ENCODE measurements at regions not wholly inside any gene's neighbourhood (a gene's known extent, or its start where the extent isn't known, plus 50 kb on each side); places are given as distances from the start of the nearest gene placed in this dataset.

- no peaks in the 10 kb centered on the region for H3K27me3 ChIP-seq (ENCODE audit: control insufficient read depth, extremely low read depth, insufficient read depth, low read length)
- no peaks in the 10 kb centered on the region for H3K9me3 ChIP-seq (ENCODE audit: control insufficient read depth, low read depth, low read length)
- H3K27ac ChIP-seq (ENCODE audit: control insufficient read depth, insufficient read depth, low read length) = no peak overlapping the region
- no peak overlapping the region for H2AFZ ChIP-seq (ENCODE audit: control insufficient read depth, low read length)
- H4K20me1 ChIP-seq (ENCODE audit: control insufficient read depth, extremely low read depth, insufficient read depth, low read length) = no peaks in the 10 kb centered on the region
- TF ChIP-seq, protein P1, sequence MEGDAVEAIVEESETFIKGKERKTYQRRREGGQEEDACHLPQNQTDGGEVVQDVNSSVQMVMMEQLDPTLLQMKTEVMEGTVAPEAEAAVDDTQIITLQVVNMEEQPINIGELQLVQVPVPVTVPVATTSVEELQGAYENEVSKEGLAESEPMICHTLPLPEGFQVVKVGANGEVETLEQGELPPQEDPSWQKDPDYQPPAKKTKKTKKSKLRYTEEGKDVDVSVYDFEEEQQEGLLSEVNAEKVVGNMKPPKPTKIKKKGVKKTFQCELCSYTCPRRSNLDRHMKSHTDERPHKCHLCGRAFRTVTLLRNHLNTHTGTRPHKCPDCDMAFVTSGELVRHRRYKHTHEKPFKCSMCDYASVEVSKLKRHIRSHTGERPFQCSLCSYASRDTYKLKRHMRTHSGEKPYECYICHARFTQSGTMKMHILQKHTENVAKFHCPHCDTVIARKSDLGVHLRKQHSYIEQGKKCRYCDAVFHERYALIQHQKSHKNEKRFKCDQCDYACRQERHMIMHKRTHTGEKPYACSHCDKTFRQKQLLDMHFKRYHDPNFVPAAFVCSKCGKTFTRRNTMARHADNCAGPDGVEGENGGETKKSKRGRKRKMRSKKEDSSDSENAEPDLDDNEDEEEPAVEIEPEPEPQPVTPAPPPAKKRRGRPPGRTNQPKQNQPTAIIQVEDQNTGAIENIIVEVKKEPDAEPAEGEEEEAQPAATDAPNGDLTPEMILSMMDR (optimal IDR thresholded peaks at IDR 0.05 in 1 of 3, IDR thresholded peaks at IDR 0.05 in 1 of 3, conservative IDR thresholded peaks at IDR 0.05 in 1 of 3; ENCODE audit: extremely low read depth in 1 of 3, insufficient read depth in 2 of 3, low read length in 3 of 3) = no peak
- no peaks in the 10 kb centered on the region for H3K9me1 ChIP-seq (ENCODE audit: control insufficient read depth, extremely low read depth, insufficient read depth, low read length)
- no peaks in the 10 kb centered on the region for H3K36me3 ChIP-seq (ENCODE audit: control insufficient read depth in 2 of 2, extremely low read depth in 1 of 2, insufficient read depth in 2 of 2, low read length in 2 of 2)
- H3K4me3 ChIP-seq (ENCODE audit: control insufficient read depth in 2 of 3, extremely low read depth in 1 of 3, insufficient read depth in 2 of 3, low read depth in 1 of 3, low read length in 3 of 3) = no peak overlapping the region
- H3K9ac ChIP-seq (ENCODE audit: control insufficient read depth, extremely low read depth, insufficient read depth, low read length) = no peak overlapping the region
- DNase-seq (ENCODE audit: low read depth, low spot score) = no peak
- dilution Hi-C loops (cut with MboI; ENCODE audit: extremely low pct_ligation_motif_present, low sequenced_read_pairs) = no loop called here
- H3K79me2 ChIP-seq (ENCODE audit: control insufficient read depth, insufficient read depth, low read length) = no peaks in the 10 kb centered on the region
- peaks cover 18% of the 10 kb centered on the region for H3K4me1 ChIP-seq (ENCODE audit: control insufficient read depth, extremely low read depth, insufficient read depth, low read length)
- no peak for FAIRE-seq
- no peak overlapping the region for H3K4me2 ChIP-seq (ENCODE audit: control insufficient read depth, extremely low read depth, insufficient read depth, low read depth, low read length)
These were observed 136.1 kb upstream of the ANKH start for GRCh38 chr5:15007646-15008045.

- no peak for TF ChIP-seq EZH2 (IDR thresholded peaks at IDR 0.05; ENCODE audit: low read length)
- TF ChIP-seq, protein P1 (optimal IDR thresholded peaks at IDR 0.05 in 1 of 3, IDR thresholded peaks at IDR 0.05 in 1 of 3, conservative IDR thresholded peaks at IDR 0.05 in 1 of 3; ENCODE audit: extremely low read depth in 1 of 3, insufficient read depth in 2 of 3, low read length in 3 of 3) = no peak
- H3K9me1 ChIP-seq (ENCODE audit: control insufficient read depth, extremely low read depth, insufficient read depth, low read length) = no peaks in the 10 kb centered on the region
- no peaks in the 10 kb centered on the region for H3K79me2 ChIP-seq (ENCODE audit: control insufficient read depth, insufficient read depth, low read length)
- H3K27ac ChIP-seq (ENCODE audit: control insufficient read depth, insufficient read depth, low read length) = no peak overlapping the region
- peaks cover 4% of the 10 kb centered on the region for H3K27me3 ChIP-seq (ENCODE audit: control insufficient read depth, extremely low read depth, insufficient read depth, low read length)
- no peak overlapping the region for H3K4me2 ChIP-seq (ENCODE audit: control insufficient read depth, extremely low read depth, insufficient read depth, low read depth, low read length)
- no peaks in the 10 kb centered on the region for H3K36me3 ChIP-seq (ENCODE audit: control insufficient read depth in 2 of 2, extremely low read depth in 1 of 2, insufficient read depth in 2 of 2, low read length in 2 of 2)
- H3K9ac ChIP-seq (ENCODE audit: control insufficient read depth, extremely low read depth, insufficient read depth, low read length) = no peak overlapping the region
- no peaks in the 10 kb centered on the region for H4K20me1 ChIP-seq (ENCODE audit: control insufficient read depth, extremely low read depth, insufficient read depth, low read length)
- FAIRE-seq (no peak), DNase-seq (ENCODE audit: low read depth, low spot score) (no peak)
- no peak overlapping the region for H3K4me3 ChIP-seq (ENCODE audit: control insufficient read depth in 2 of 3, extremely low read depth in 1 of 3, insufficient read depth in 2 of 3, low read depth in 1 of 3, low read length in 3 of 3)
- no peak overlapping the region for H2AFZ ChIP-seq (ENCODE audit: control insufficient read depth, low read length)
- peaks cover 15% of the 10 kb centered on the region for H3K4me1 ChIP-seq (ENCODE audit: control insufficient read depth, extremely low read depth, insufficient read depth, low read length)
- dilution Hi-C loops (cut with MboI; ENCODE audit: extremely low pct_ligation_motif_present, low sequenced_read_pairs) = no loop called here
- no peaks in the 10 kb centered on the region for H3K9me3 ChIP-seq (ENCODE audit: control insufficient read depth, low read depth, low read length)
These were observed 132.9 kb upstream of the ANKH start for GRCh38 chr5:15004506-15004905.
